GM12878 (cell line): ENCODE measurements at regions not wholly inside any gene's neighbourhood (a gene's known extent, or its start where the extent isn't known, plus 50 kb on each side); places are given as distances from the start of the nearest gene placed in this dataset.

Experiments used
- ATF3 ChIP-seq: IDR thresholded peaks from 2 replicates; pipeline ENCODE4 v1.6.1; 2011; ENCODE audit warnings: low read depth, mild to moderate bottlenecking, low read length, moderate library complexity, borderline replicate concordance; ENCODE audit errors: extremely low read depth
- ATF7 ChIP-seq: fragments of 450-650 bp; IDR thresholded peaks from 2 replicates; pipeline ENCODE4 v1.6.1; 2016; ENCODE audit warnings: low read depth, mild to moderate bottlenecking
- EZH2 ChIP-seq: IDR thresholded peaks from 2 replicates; pipeline ENCODE4 v1.6.1; 2012; ENCODE audit warnings: low read depth, mild to moderate bottlenecking, control low read depth, inconsistent platforms, low read length, borderline replicate concordance; ENCODE audit not compliant: control insufficient read depth
- HDAC6 ChIP-seq: fragments of 200-600 bp; sonication (generic); IDR thresholded peaks from one replicate; pipeline ENCODE4 v1.8.0; 2017; ENCODE audit warnings: antibody characterized with exemption; ENCODE audit not compliant: unreplicated experiment
- HDGF ChIP-seq: fragments of 450-650 bp; IDR thresholded peaks from 2 replicates; pipeline ENCODE4 v1.6.1; 2016; ENCODE audit warnings: antibody characterized with exemption
- IRF3 ChIP-seq: fragments of 450-650 bp; IDR thresholded peaks from 2 replicates; pipeline ENCODE4 v1.6.1; 2014; ENCODE audit warnings: mild to moderate bottlenecking
- NKRF ChIP-seq: fragments of 450-650 bp; conservative IDR thresholded peaks from 2 replicates; pipeline ENCODE4 v1.6.1; 2017; ENCODE audit warnings: mild to moderate bottlenecking, moderate library complexity
- ZBTB11 ChIP-seq: fragments of 450-650 bp; formaldehyde crosslinking; IDR thresholded peaks from 2 replicates; pipeline ENCODE4 v1.5.0; 2022; ENCODE audit warnings: mild to moderate bottlenecking, missing genetic modification characterization

GRCh38 chr7:131623154-131623553 lies 66.7 kb upstream of the PODXL start (continued):
- TF ChIP-seq NKRF (no peak), ATF7 (no peak), IRF3 (no peak), EZH2 (no peak), ZBTB11 (CRISPR knock-in tag) (no peak), HDAC6 (no peak), HDGF (no peak), ATF3 (no peak)
